Transverse colon (tissue), 3 donors: ENCODE measurements at regions not wholly inside any gene's neighbourhood (a gene's known extent, or its start where the extent isn't known, plus 50 kb on each side); places are given as distances from the start of the nearest gene placed in this dataset.

Experiments
- CTCF ChIP-seq, 5 experiments: fragments of 200-600 bp in 3 of 5; fragments of 450-650 bp in 2 of 5; sonication (generic) in 3 of 5; IDR thresholded peaks; 1 replicate in 2 of 5; 2 replicates in 3 of 5; pipeline ENCODE4 v1.5.1; 2016 to 2017; ENCODE audit warnings: antibody characterized with exemption in 5 of 5, inconsistent platforms in 3 of 5, mild to moderate bottlenecking in 2 of 5, moderate library complexity in 1 of 5
- POLR2A ChIP-seq: fragments of 450-650 bp; IDR thresholded peaks from one replicate; pipeline ENCODE4 v1.6.1; 2016; ENCODE audit warnings: antibody characterized with exemption, mild to moderate bottlenecking, moderate library complexity

GRCh38 chr1:199590708-199591107 is 436.8 kb upstream of the NR5A2 start:
- TF ChIP-seq CTCF (IDR thresholded peaks at IDR 0.05): no peak
- no peak for TF ChIP-seq POLR2A
